Astrocyte of the cerebellum (primary cell): ENCODE measurements at regions not wholly inside any gene's neighbourhood (a gene's known extent, or its start where the extent isn't known, plus 50 kb on each side); places are given as distances from the start of the nearest gene placed in this dataset.

Experiments
- DNase-seq: peaks from one replicate; pipeline ENCODE4 v3.0.0-alpha.2; 2011; ENCODE audit warnings: low read depth
- H3K4me3 ChIP-seq: 2 replicates; pipeline ENCODE4 v1.5.1; 2011; ENCODE audit warnings: mild to moderate bottlenecking, low read depth, low read length, moderate library complexity
- CTCF ChIP-seq: IDR thresholded peaks from 2 replicates; pipeline ENCODE4 v1.5.1; 2012; ENCODE audit warnings: low read length, low read depth, moderate library complexity, mild to moderate bottlenecking; ENCODE audit errors: missing control alignments
- in situ Hi-C: cut with HindIII; loops from 2 replicates; pipeline ENCODE4 v1.10.0; 2017; ENCODE audit warnings: low sequenced_read_pairs

GRCh38 chr4:154958121-154958520 is 177.0 kb downstream of the RBM46 start:
- DNase-seq, result no peak
- no peak overlapping the region for H3K4me3 ChIP-seq
- in situ Hi-C loops, result no loop called here
- TF ChIP-seq CTCF, result no peak

- no peak overlapping the region for H3K4me3 ChIP-seq
- no peak for TF ChIP-seq CTCF
- in situ Hi-C loops, result no loop called here
- peak; percentile 12 for DNase-seq
These were observed 177.7 kb downstream of the RBM46 start for GRCh38 chr4:154958621-154959358.

- DNase-seq, result no peak
- no peak overlapping the region for H3K4me3 ChIP-seq
- no peak for TF ChIP-seq CTCF
- in situ Hi-C loops, result no loop called here
These were observed 178.7 kb downstream of the RBM46 start for GRCh38 chr4:154959756-154960155.

- no peak for TF ChIP-seq CTCF
- in situ Hi-C loops, result no loop called here
- DNase-seq, result no peak
- no peak overlapping the region for H3K4me3 ChIP-seq
These were observed 179.4 kb downstream of the RBM46 start for GRCh38 chr4:154960476-154960875.

GRCh38 chr4:154961263-154961662 is 180.2 kb downstream of the RBM46 start:
- in situ Hi-C loops, result no loop called here
- no peak for DNase-seq
- no peak for TF ChIP-seq CTCF
- no peak overlapping the region for H3K4me3 ChIP-seq

GRCh38 chr4:154973244-154974035 is 192.4 kb downstream of the RBM46 start:
- in situ Hi-C loops, result no loop called here
- no peak overlapping the region for H3K4me3 ChIP-seq
- no peak for TF ChIP-seq CTCF
- no peak for DNase-seq
